ENCODE measurements at regions not wholly inside any gene's neighbourhood (a gene's known extent, or its start where the extent isn't known, plus 50 kb on each side); places are given as distances from the start of the nearest gene placed in this dataset.
"Not testable (repeated sequence)": the region's sequence is repeated elsewhere in the genome, so short reads cannot be mapped to it uniquely, and the experiment has no call there.

- DNase-seq = no peak
These were observed 381.7 kb downstream of the GPAT3 start for GRCh38 chr4:83917572-83917971.

GRCh38 chr4:83910693-83911092 lies 374.8 kb downstream of the GPAT3 start:
- peak; percentile 22 for DNase-seq

GRCh38 chr4:83906561-83906960 lies 370.7 kb downstream of the GPAT3 start:
- no peak for DNase-seq

GRCh38 chr4:83905952-83906351 lies 370.0 kb downstream of the GPAT3 start:
- DNase-seq = peak; percentile 32

GRCh38 chr4:83903740-83904139 lies 367.8 kb downstream of the GPAT3 start:
- DNase-seq = not testable (repeated sequence)

GRCh38 chr4:83894831-83895230 lies 358.9 kb downstream of the GPAT3 start:
- no peak for DNase-seq

- no peak for DNase-seq
These were observed 354.9 kb downstream of the GPAT3 start for GRCh38 chr4:83890816-83891215.

- no peak for DNase-seq
These were observed 354.3 kb downstream of the GPAT3 start for GRCh38 chr4:83890231-83890630.

- DNase-seq = no peak
These were observed 353.9 kb downstream of the GPAT3 start for GRCh38 chr4:83889802-83890201.

- no peak for DNase-seq
These were observed 349.6 kb downstream of the GPAT3 start for GRCh38 chr4:83885256-83886182.

- DNase-seq = no peak
These were observed 340.1 kb downstream of the GPAT3 start for GRCh38 chr4:83876047-83876446.

GRCh38 chr4:83875437-83875836 lies 339.5 kb downstream of the GPAT3 start:
- DNase-seq = no peak

GRCh38 chr4:83873996-83874395 lies 338.1 kb downstream of the GPAT3 start:
- DNase-seq = no peak

GRCh38 chr4:83870328-83870950 lies 334.5 kb downstream of the GPAT3 start:
- no peak for DNase-seq

- DNase-seq = no peak
These were observed 331.1 kb downstream of the GPAT3 start for GRCh38 chr4:83866834-83867621.

- DNase-seq = no peak
These were observed 329.7 kb downstream of the GPAT3 start for GRCh38 chr4:83865417-83866150.

- no peak for DNase-seq
These were observed 328.3 kb downstream of the GPAT3 start for GRCh38 chr4:83864097-83864817.

- DNase-seq = no peak
These were observed 326.6 kb downstream of the GPAT3 start for GRCh38 chr4:83862471-83862870.

- DNase-seq = no peak
These were observed 324.3 kb downstream of the GPAT3 start for GRCh38 chr4:83860200-83860599.

- no peak for DNase-seq
These were observed 322.2 kb downstream of the GPAT3 start for GRCh38 chr4:83858131-83858530.

- no peak for DNase-seq
These were observed 319.1 kb downstream of the GPAT3 start for GRCh38 chr4:83855044-83855443.

- no peak for DNase-seq
These were observed 316.2 kb downstream of the GPAT3 start for GRCh38 chr4:83852085-83852451.

Measured in tongue (tissue), 1 donor.